ENCODE measurements at regions not wholly inside any gene's neighbourhood (a gene's known extent, or its start where the extent isn't known, plus 50 kb on each side); places are given as distances from the start of the nearest gene placed in this dataset.

DNA sequence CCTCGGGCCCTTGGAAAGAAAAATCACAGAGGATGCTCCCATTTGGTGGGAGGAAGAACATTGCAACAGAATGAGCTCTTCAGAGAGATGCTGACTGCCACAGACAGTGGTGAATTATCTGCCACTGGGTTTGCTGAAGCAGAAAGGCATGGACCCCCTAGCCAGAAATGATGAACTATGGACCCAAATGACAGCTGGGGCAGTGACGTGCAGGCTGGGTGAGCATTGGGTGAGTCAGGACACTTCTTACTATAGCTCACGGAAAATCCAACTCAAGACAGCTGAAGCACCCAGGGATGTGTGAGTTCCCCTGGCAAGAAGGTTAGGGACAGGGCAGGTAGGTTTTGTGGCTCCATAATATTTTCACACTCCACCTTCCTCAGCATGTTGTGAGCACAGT, 993.2 kb downstream of the BCL11B start:
- no peak for DNase-seq

DNA sequence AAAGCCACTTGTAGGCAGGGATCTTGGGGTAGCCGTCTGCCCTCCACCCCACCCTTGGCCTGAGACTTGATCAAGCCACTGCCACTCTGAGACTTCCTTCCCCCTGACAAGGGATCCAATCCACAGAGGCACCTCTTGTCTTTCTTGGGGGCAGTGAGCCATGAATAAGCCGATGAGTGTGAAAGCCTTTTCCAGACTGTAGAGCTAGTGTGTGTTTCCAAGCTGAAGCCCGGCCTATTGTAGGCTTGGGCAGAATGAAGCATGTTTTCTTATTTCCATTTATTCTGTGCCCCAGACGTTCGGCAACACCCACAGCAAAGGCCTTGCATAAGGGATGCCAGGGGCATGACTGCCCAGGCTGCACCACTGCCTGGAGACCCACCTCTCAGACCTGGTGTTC, 991.6 kb downstream of the BCL11B start:
- DNase-seq = no peak

DNA sequence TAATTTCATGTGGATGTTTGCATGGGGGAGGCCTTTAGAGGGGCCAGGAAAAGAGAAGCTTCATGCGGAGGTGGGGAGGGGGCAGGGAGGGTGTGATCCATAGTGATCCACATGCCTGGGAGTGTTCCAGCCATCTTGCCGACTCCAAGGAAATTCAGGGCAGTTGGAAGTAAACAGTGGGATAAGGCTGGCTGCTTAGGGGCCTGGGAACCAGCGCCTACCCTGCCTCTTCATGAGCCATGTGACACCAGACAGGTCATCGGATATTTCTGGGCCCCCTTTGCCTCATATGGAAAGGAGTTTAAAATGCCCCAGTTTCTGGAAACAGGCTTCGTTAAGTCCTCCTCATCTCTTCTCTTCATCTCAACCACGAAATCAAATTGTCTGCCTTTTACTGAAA, 983.2 kb downstream of the BCL11B start:
- DNase-seq = no peak

DNA sequence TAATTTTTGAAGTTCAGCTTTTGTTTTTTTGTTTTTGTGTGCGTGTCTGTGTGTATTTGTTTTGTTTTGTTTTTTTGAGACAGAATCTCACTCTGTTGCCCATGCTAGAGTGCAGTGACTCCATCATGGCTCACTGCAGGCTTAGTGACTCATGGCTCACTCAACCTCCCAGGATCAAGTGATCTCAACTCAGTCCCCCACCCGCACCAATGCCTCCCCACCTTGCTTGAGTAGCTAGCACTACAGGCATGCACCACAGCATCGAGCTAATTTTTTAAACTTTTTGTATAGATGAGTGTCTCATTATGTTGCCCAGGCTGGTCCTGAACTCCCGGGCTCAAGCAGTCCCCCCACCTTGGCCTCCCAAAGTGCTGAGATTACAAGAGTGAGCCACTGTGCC, 981.4 kb downstream of the BCL11B start:
- DNase-seq = no peak

DNA sequence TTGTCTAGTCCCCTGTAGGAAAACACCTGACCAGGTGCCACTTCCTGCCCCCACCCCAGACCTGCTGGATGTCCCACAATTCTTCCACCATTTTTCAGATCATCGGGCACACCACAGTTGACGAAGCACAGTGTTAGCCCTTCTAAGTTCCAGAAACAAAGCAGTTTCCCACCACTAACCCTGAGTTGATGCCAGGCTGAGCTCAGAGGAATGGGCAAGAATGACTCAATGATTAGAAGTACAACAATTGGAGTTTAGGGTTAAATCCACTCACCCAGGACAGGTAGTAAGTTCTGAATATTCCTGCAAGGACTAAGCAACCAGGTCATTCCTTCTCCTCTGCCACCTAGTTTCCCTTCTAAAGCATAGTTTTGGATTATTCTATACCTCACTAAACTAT, 979.8 kb downstream of the BCL11B start:
- DNase-seq = no peak

DNA sequence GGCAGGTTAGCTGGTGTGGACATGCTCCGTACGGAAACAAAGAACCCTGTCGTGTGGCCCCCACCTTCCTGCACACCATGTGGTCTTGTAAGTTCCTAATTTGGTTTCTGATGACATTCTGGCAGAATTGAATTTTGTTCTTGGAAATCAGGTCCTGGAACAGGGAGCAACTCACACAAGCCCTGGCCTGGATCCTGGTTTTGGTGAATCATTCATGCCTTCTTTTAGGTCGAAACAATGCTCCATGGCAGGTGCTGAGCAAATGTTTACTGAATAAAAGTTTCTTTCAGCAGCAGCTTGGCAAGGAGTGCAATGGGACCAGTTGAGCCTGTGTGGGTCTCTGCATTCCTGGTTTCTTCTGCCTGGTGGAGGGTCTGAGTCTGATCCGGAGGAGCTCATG, 978.4 kb downstream of the BCL11B start:
- peak; percentile 54 for DNase-seq

DNA sequence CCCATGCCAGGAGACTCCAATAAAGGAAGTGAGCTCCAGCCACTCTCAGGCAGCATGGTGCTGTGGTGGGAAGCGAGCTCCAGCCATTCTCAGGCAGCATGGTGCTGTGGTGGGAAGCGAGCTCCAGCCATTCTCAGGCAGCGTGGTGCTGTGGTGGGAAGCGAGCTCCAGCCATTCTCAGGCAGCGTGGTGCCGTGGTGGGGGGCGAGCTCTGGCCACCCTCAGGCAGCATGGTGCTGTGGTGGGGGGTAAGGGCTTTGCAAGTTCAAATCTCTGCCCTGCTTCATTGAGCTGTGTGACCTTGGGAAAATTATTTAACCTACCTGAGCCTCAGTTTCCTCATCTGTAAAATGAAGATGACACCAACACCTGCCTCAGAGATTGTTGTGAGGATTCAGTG, 975.1 kb downstream of the BCL11B start:
- DNase-seq = no peak

DNA sequence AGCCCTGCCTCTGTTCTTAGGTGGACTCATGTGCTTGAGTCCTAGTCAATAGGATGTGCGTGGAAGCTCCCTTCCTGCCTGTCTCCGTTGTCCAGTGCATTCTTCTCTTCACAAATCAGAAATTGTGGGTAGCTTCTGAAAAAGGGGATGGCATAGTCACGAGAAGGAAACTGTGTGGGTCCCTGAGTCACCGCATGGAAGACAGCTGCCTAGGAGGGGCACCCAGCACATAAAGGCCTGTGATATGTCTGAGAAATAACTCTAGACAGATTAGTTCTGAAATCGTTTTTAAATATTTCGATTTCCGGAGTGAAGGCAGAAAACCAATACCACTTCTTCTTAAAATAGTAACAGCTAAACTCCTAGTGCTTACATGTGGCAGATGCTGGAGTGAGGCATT, 974.4 kb downstream of the BCL11B start:
- no peak for DNase-seq

DNA sequence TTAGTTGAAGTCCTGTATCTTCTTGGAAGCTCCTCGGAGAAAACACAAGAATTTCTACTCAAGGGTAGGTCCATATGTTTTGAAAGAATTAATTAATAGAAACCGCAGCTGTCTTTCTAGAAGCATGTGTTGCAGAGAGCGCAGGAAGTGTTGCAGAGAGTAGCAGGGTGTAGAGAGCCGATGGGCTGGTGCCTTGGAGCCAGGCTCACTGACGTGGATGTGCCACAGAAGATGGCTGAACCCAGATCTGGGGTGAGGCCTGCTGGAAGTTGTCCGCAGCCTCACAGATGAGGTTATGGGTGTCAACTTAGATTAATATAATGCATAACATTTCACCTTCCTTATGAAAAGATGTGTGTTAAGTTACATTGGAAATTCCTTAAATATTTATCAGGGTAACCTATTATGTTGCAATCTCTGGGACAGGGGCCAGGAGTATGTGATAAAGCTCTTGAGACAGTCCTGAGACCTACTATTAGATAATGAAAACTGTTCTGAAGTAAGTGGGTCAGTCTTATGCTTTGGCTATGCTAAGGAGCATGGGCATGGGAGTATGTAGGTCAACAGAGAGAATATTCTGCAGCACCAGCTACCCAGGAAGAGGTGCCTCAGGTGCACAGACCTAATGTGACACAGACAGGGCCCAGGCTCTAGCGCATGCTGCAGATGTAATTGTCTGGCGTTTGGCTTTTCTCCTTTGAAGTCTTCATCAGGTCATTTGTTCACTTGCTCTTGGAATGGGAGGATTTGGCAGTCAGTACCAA, 973.3 kb downstream of the BCL11B start:
- DNase-seq = no peak

DNA sequence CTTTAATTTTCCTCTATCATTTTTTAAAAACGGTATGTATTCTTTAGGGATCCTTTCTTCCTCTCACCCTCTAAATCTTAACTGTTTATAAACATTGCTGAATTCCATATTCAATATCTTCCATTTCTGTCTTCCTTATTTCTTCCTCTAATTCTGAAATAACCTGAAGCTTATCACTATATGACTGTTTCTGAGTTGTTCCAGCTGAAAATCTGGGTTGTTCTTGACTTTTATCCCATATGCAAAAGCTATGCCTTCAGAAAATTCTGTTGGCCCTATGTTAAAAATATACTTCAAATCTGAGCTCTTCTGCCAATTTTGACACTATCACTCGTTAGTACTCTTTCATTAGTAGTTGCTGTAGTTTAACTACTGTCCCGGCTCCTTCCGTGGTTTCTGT, 970.3 kb downstream of the BCL11B start:
- DNase-seq = no peak

DNA sequence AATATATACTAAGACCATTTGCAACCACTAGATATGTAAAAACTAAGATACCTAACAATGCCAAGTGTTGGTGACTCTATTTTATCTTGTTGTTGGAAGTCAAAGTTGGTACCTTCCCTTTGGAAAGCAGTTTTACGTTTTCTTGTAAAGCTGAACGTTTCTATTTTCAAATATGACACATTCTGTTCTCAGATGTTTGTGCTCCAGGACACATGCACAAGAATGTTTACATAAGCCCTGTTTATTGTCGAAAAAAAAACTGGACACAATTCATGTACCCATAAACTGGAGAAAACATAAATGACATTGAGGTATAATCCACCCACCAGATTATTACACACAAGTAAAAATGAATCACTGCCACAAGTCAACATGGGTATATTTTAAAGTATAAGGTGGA, 967.4 kb downstream of the BCL11B start:
- no peak for DNase-seq

DNA sequence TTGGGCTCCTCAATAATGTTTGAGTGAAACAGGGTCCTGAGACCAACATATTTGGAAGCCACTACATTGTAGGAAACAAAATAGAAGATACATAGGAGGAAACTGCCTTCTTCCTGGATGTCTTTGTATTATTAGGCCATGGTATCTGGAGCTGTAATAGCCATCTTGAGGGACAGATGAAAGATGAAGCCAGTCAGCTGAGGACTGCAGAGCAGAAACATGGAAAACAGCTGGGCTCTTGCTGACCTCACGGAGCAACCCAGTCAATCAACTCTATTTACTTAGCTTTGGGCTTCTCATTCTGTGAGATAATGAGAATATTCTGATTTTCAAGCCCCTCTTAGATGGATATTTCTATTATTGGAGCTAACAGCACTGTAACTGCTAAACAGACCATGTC, 962.4 kb downstream of the BCL11B start:
- no peak for DNase-seq

DNA sequence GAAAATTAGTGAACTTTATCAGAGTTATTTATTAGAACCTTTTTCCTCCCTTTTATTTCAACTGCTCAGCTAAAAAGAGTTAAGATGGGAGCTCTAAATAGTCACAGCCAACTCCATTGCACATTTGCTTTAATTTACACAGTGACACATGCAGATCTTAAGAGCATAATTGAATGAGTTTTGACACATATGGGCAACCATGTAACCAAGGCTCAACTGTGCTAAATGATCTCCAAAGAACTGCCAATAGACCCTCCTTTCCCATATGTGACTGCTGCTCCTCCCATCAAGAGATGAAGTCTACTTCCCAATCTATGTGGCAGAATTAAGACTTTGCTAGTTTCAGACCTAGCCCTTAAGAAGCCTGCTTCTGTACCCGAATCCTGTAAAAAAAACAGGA, 960.0 kb downstream of the BCL11B start:
- no peak for DNase-seq

DNA sequence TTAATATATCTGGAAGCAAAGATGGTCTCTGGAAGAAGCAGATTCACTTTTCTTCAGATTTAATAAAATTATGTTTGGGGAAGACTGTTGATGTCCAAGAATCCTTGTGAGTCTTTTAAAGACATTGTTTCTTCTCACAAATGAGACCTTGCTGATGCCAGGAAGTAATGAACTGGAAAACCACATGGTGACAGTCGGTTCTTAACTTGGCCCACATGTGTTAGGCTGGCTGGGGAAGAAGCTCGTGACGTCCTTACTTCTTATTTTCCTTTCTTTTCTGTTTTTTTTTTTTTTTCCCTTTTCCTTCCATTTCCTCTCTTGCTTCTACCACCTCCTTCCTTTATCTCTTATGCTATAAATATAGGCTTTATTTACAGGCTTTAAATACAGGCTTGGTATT, 950.2 kb downstream of the BCL11B start:
- DNase-seq = no peak

DNA sequence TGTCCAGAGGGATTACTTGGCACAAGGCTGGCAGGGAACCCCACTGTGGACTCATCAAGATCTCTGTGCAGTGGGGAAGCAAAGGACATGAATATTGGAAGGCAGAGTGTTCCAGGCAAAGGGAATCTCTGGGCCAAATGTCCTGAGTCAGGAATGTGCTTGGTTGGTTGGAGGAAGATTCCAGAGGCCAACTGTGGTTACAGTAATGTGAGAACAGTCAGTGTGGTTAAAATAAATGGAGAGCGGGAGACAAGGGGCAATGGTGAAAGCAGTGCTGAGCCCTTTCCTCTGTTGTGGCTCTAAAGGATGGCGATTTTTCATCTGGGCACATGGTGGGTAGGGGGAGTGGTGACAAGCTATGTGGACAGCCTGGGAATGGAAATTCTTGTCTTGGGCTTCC, 948.2 kb downstream of the BCL11B start:
- no peak for DNase-seq

DNA sequence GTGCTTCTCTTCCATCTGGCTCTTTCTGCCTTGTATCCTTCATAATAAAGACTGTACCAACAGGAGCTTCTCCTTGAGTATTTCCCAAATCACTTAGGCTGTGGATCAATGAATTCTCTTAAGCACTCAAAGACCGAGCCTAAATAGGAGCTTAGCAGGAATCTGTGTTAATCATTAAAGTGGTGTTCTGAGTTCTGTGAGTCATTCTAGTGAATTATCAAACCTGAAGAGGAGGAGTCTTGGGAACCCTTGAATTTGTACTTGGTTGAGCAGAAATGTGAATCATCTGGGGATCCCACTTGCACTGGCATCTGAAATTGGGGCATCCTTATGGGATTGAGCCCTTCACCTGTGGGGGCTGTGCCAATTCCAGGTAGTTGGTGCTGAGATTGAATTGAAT, 946.2 kb downstream of the BCL11B start:
- no peak for DNase-seq

DNA sequence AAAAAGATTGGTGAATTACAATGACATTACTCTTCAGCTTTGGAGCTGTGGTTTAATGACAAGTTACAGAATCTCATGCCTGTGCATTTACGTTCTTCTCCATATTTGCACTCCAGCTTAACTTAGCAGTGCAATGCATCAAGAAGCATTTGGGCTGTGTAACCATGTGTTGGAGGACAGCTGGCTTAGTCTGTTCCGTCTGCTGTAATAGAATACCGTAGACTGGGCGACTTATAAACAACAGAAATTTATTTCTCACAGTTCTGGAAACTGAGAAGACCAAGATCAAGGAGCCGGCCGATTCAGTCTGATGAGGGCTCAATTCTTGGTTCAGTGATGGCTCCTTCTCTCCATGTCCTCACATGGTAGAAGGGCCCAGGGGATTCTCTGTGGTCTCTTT, 943.5 kb downstream of the BCL11B start:
- peak; percentile 25 for DNase-seq

DNA sequence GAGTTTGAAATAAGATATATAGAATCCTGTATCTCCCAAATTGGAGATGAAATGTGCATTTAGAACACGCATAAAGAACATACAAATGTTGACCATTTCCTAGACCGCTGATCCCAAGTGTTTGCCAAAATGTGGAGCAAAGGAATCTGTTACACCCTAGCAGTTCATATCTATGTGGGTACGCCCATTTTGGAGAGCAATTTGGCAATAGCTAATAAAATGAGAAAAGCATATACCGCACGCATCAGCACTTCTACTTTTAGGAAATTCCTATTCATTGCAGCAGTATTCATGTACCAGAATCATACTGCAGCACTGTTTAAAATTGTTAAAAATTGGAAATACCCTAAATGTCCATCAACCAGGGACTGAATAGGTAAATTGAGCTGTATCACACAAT, 937.8 kb downstream of the BCL11B start:
- DNase-seq = peak; percentile 21

DNA sequence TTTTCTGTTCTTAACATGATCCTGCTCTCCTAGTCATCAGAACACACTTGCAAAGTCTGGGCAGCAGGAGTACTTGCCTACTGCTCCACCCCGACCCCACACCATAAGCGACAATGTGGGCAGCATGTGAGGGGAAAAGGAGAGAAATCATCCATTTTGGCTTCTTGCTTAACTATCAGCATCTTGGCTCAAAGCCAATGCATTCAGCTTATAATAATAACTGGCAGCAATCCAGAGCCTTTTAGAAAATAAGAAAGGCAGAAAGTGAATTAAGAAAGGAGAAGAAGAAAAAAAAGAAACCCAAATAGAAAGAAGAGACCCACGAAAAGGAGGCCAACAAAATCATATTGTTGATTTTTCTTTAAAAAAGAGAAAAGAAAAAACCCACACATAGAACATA, 930.8 kb downstream of the BCL11B start:
- DNase-seq = no peak

DNA sequence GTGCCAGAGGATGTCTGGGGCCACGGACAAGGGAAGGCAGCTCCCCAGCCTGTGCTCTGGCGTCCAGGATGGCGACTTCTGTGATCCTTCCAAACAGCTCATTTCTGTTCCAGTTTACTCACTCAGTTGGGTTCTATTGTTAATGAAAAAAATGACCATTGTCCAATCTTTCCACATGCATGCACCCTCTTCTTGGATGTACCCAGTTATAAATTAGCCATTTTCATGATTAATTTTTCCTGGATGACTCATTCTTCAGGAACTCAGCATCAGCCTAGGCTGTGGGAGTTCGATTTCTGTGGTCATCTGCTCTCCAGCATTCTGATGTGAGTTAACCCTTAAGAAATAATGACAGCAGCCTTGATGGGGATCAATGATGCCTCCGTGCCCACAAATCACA, 926.8 kb downstream of the BCL11B start:
- no peak for DNase-seq

DNA sequence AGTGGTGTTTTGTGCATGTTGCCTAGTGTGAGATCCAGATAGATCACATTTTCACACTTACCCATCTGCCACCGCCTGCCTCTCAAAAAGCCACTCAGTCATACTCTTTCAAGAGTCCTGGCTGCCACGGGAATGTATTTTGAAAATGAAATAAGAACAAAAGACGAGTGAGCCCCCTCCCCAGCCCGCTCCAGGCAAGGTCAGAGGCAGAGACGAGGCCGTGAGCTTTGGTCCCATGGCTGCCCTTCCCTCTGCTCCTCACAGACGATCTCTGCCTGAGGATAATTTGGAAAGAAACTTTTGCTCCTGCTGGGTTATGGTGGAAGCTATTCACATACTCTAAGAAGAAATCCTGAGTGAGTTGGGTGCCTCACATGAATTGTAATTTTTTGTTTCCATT, 924.3 kb downstream of the BCL11B start:
- no peak for DNase-seq

DNA sequence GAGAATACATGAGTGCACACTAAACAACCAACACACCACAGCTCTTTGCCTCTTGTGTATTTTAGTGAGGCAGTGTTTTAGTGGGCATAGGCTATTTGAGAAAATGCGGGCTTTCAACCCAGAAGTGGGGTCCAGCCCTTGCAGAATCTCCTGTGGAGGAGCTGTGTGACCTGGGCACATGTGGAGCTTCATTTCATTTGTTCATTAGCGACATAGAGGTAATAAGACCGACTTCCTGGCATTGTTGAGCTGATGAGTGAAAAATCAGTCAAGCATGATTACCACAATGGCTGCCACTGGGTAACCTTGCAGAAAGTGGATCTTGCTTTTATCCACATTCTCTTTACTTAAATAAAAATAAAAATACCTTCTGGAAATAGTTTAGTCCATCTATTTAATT, 923.5 kb downstream of the BCL11B start:
- DNase-seq = no peak

DNA sequence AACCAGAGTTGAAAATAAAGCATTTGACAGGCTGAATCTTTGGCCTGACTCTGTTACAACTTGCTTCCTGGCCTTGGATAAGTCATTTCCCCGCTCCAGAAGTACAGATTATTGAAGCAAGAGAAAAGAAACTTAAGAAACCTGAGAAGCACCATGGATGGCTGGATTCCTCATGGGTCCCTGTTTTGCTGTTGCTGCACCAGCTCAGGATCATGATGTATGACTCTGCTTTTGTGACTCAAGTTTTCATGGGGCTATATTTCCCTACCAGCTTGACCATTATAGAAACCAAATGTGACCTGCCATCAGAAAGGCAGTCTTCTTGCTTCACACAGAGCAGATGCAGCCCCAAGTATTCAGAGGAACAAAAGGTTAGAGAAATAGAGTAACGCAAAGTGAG, 921.8 kb downstream of the BCL11B start:
- no peak for DNase-seq

DNA sequence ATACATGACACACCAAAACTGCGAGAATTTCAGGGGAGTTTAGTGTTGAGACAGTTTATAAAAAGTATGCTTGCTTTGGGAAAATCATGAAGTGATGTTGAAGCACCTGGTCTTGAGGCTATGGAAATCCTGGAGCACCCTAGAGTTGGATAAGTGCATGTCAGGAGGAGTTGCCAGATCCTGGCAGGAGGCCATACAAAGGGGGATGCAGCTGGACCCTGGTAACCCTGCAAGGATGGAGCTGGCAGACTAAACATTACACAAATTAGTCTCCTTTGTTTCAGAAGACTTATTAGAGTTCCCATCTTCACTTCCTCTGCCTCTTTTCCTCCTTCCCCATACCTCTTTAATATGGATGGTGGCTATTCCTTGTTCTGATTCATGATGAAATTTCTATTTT, 907.0 kb downstream of the BCL11B start:
- DNase-seq = no peak

DNA sequence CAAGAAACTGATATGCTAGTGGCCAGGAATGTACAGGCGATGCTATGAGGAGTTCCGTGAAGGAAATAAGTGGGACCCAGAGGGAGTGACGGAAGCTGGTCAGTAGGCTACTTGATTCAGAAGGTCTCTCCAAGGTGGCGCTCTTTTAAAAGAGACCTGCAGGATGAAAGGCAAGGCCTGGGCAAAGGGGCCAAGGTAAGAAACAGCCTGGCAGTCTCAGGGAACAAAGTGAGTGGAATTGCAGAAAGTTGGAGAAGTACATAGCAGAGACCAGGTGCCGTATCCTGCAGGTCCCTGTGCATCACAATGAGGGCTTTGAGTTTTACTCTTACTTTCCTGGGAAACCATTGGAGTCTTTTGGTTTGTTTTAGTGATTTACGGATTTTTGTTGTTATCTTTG, 905.6 kb downstream of the BCL11B start:
- DNase-seq = no peak

DNA sequence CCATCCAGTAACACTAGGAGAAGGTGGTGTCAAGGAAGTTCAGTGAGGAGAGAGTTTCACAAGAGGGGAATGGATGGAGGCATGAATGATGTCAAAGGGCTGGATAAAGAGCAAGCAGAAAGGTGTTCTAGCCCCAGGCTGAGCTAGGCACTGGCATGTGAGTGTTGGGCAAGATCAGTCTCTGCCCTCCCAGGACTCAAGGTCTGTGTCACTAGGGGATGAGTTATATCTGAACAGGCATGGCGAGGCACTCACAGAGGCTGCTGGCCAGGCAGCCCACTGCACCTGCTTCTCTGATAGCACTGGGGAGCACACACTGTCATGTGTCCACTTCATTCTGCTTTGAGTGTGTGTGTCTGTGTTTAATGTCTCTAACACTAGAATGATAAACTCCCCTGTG, 903.8 kb downstream of the BCL11B start:
- no peak for DNase-seq

Data from right hindlimb (tissue), 1 donor.